GM13977 (cell line): ENCODE measurements at regions not wholly inside any gene's neighbourhood (a gene's known extent, or its start where the extent isn't known, plus 50 kb on each side); places are given as distances from the start of the nearest gene placed in this dataset.

Source experiments
- DNase-seq: peaks from one replicate; pipeline ENCODE4 v3.0.0; 2012; ENCODE audit warnings: low spot score
- CTCF ChIP-seq: IDR thresholded peaks from 2 replicates; pipeline ENCODE4 v1.5.1; 2012; ENCODE audit warnings: mild to moderate bottlenecking, control low read depth; ENCODE audit not compliant: insufficient read depth; ENCODE audit errors: extremely low read depth, missing control alignments
- in situ Hi-C: fragments of 300-500 bp; cut with MboI; formaldehyde crosslinking; loops from one replicate; pipeline ENCODE4 v1.12.0; 2022; ENCODE audit warnings: low sequenced_read_pairs, low pct_unique_long_range_greater_than_20kb, mixed read lengths, inconsistent platforms; ENCODE audit not compliant: unreplicated experiment

GRCh38 chr4:64846417-64846816 is 437.2 kb upstream of the TECRL start:
- no peak for DNase-seq
- in situ Hi-C loops: no loop called here
- no peak for TF ChIP-seq CTCF

- no peak for DNase-seq
- no peak for TF ChIP-seq CTCF
- in situ Hi-C loops: no loop called here
These were observed 420.5 kb upstream of the TECRL start for GRCh38 chr4:64829749-64830148.

GRCh38 chr4:64824591-64824990 is 415.3 kb upstream of the TECRL start:
- no peak for DNase-seq
- TF ChIP-seq CTCF: no peak
- in situ Hi-C loops: no loop called here

- no peak for TF ChIP-seq CTCF
- in situ Hi-C loops: no loop called here
- no peak for DNase-seq
These were observed 413.2 kb upstream of the TECRL start for GRCh38 chr4:64822405-64822804.

- in situ Hi-C loops: no loop called here
- no peak for TF ChIP-seq CTCF
- DNase-seq: no peak
These were observed 412.1 kb upstream of the TECRL start for GRCh38 chr4:64821219-64821976.

GRCh38 chr4:64814616-64815015 is 405.4 kb upstream of the TECRL start:
- in situ Hi-C loops: no loop called here
- no peak for DNase-seq
- no peak for TF ChIP-seq CTCF

- no peak for TF ChIP-seq CTCF
- DNase-seq: no peak
- in situ Hi-C loops: no loop called here
These were observed 398.6 kb upstream of the TECRL start for GRCh38 chr4:64807821-64808220.
